Keratinocyte (primary cell): ENCODE measurements at regions not wholly inside any gene's neighbourhood (a gene's known extent, or its start where the extent isn't known, plus 50 kb on each side); places are given as distances from the start of the nearest gene placed in this dataset.
"Not testable (repeated sequence)": the region's sequence is repeated elsewhere in the genome, so short reads cannot be mapped to it uniquely, and the experiment has no call there.

ENCODE experiments used
- DNase-seq: peaks from one replicate; pipeline ENCODE4 v3.0.0-alpha.2; 2011; ENCODE audit warnings: low read depth, missing footprints, low spot score
- FAIRE-seq: peaks from 2 replicates; lab custom pipeline; 2011; peaks lifted over from hg19 to GRCh38; lab: Jason Lieb, UNC
- H2AFZ ChIP-seq: 2 replicates; pipeline ENCODE4 v1.6.0; 2012; ENCODE audit warnings: low read length, control low read depth, inconsistent platforms; ENCODE audit not compliant: control insufficient read depth
- H3K27ac ChIP-seq: 2 replicates; pipeline ENCODE4 v1.5.1; 2011; ENCODE audit warnings: low read length; ENCODE audit not compliant: control insufficient read depth, insufficient read depth
- H3K27me3 ChIP-seq: 3 replicates; pipeline ENCODE4 v1.6.0; 2011; ENCODE audit warnings: low read length; ENCODE audit not compliant: control insufficient read depth, insufficient read depth; ENCODE audit errors: extremely low read depth
- H3K36me3 ChIP-seq, 2 experiments: 2 replicates in 1 of 2; 3 replicates in 1 of 2; pipeline ENCODE4 v1.5.1; 2011; ENCODE audit warnings: low read length in 2 of 2, mild to moderate bottlenecking in 1 of 2; ENCODE audit not compliant: control insufficient read depth in 2 of 2, insufficient read depth in 2 of 2; ENCODE audit errors: extremely low read depth in 1 of 2
- H3K4me1 ChIP-seq: 3 replicates; pipeline ENCODE4 v1.5.1; 2011; ENCODE audit warnings: low read length; ENCODE audit not compliant: control insufficient read depth, insufficient read depth; ENCODE audit errors: extremely low read depth
- H3K4me2 ChIP-seq: 3 replicates; pipeline ENCODE4 v1.6.0; 2011; ENCODE audit warnings: low read depth, low read length; ENCODE audit not compliant: control insufficient read depth, insufficient read depth; ENCODE audit errors: extremely low read depth
- H3K4me3 ChIP-seq, 3 experiments: fragments of 200-600 bp in 1 of 3; sonication (generic) in 1 of 3; 2 replicates in 2 of 3; 3 replicates in 1 of 3; pipeline ENCODE4 v1.5.1; 2011 to 2016; ENCODE audit warnings: low read length in 3 of 3, mild to moderate bottlenecking in 3 of 3, control low read depth in 2 of 3, inconsistent platforms in 1 of 3, low read depth in 1 of 3, mixed read lengths in 1 of 3, mixed run types in 1 of 3, moderate library complexity in 1 of 3; ENCODE audit not compliant: control insufficient read depth in 2 of 3, insufficient read depth in 2 of 3; ENCODE audit errors: extremely low read depth in 1 of 3
- H3K79me2 ChIP-seq: 2 replicates; pipeline ENCODE4 v1.6.0; 2012; ENCODE audit warnings: low read length; ENCODE audit not compliant: control insufficient read depth, insufficient read depth
- H3K9ac ChIP-seq: 3 replicates; pipeline ENCODE4 v1.6.0; 2011; ENCODE audit warnings: low read length; ENCODE audit not compliant: control insufficient read depth, insufficient read depth; ENCODE audit errors: extremely low read depth
- H3K9me1 ChIP-seq: 3 replicates; pipeline ENCODE4 v1.6.0; 2011; ENCODE audit warnings: low read length; ENCODE audit not compliant: control insufficient read depth, insufficient read depth; ENCODE audit errors: extremely low read depth
- H3K9me3 ChIP-seq: 2 replicates; pipeline ENCODE4 v1.5.1; 2012; ENCODE audit warnings: low read depth, low read length; ENCODE audit not compliant: control insufficient read depth
- H4K20me1 ChIP-seq: 3 replicates; pipeline ENCODE4 v1.6.0; 2011; ENCODE audit warnings: low read length; ENCODE audit not compliant: control insufficient read depth, insufficient read depth; ENCODE audit errors: extremely low read depth
- EZH2 ChIP-seq: IDR thresholded peaks from one replicate; pipeline ENCODE4 v1.6.1; 2012; ENCODE audit warnings: inconsistent platforms, mild to moderate bottlenecking, low read length, moderate library complexity
- dilution Hi-C: fragments of 300-500 bp; cut with MboI; formaldehyde crosslinking; loops from one replicate; pipeline ENCODE4 v1.7.0; 2020; ENCODE audit warnings: low sequenced_read_pairs; ENCODE audit not compliant: extremely low pct_ligation_motif_present
- TF ChIP-seq, protein P1 (sequence below), 3 experiments: IDR thresholded peaks in 1 of 3; conservative IDR thresholded peaks in 1 of 3; optimal IDR thresholded peaks in 1 of 3; 2 replicates in 2 of 3; 3 replicates in 1 of 3; pipeline versions ENCODE3 to v1.5.1; 2011; ENCODE audit warnings: low read length in 3 of 3, mild to moderate bottlenecking in 3 of 3, moderate library complexity in 2 of 3, control low read depth in 1 of 3, inconsistent platforms in 1 of 3; ENCODE audit not compliant: insufficient read depth in 2 of 3; ENCODE audit errors: extremely low read depth in 1 of 3

DNA sequence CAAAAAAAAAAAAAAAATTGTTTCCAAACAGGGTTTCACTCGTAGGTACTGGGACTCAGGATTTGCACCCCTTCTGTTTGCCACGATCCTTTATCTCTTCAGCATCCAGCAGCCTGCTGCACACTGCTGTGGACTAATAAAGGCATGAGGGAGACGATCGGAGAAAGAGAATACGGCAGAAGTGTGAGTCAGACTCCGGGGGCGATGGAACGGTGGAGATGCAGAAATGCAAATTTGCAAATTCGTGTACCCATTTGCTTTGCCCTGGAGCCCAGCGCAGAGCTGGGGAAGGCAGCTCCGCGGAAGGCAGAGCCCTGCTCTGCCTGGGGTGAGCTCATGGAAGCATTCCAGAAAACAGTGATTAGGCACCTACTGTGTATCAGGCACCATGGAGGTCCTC is 270.3 kb downstream of the ASMT start:
- Histone ChIP-seq H3K9ac (no peak overlapping the region), H3K4me2 (no peak overlapping the region), H3K4me3 (no peak overlapping the region), H3K9me1 (no peaks in the 10 kb centered on the region), H3K27me3 (no peaks in the 10 kb centered on the region), H2AFZ (no peak overlapping the region), H3K79me2 (no peaks in the 10 kb centered on the region), H4K20me1 (no peaks in the 10 kb centered on the region), H3K9me3 (peaks cover 14% of the 10 kb centered on the region), H3K36me3 (no peaks in the 10 kb centered on the region), H3K4me1 (no peaks in the 10 kb centered on the region), H3K27ac (no peak overlapping the region)
- dilution Hi-C loops: no loop called here
- TF ChIP-seq EZH2: no peak
- TF ChIP-seq, protein P1, sequence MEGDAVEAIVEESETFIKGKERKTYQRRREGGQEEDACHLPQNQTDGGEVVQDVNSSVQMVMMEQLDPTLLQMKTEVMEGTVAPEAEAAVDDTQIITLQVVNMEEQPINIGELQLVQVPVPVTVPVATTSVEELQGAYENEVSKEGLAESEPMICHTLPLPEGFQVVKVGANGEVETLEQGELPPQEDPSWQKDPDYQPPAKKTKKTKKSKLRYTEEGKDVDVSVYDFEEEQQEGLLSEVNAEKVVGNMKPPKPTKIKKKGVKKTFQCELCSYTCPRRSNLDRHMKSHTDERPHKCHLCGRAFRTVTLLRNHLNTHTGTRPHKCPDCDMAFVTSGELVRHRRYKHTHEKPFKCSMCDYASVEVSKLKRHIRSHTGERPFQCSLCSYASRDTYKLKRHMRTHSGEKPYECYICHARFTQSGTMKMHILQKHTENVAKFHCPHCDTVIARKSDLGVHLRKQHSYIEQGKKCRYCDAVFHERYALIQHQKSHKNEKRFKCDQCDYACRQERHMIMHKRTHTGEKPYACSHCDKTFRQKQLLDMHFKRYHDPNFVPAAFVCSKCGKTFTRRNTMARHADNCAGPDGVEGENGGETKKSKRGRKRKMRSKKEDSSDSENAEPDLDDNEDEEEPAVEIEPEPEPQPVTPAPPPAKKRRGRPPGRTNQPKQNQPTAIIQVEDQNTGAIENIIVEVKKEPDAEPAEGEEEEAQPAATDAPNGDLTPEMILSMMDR (optimal IDR thresholded peaks at IDR 0.05 in 1 of 3, IDR thresholded peaks at IDR 0.05 in 1 of 3, conservative IDR thresholded peaks at IDR 0.05 in 1 of 3; ENCODE audit: extremely low read depth in 1 of 3, insufficient read depth in 2 of 3, low read length in 3 of 3): no peak
- FAIRE-seq: no peak
- no peak for DNase-seq

DNA sequence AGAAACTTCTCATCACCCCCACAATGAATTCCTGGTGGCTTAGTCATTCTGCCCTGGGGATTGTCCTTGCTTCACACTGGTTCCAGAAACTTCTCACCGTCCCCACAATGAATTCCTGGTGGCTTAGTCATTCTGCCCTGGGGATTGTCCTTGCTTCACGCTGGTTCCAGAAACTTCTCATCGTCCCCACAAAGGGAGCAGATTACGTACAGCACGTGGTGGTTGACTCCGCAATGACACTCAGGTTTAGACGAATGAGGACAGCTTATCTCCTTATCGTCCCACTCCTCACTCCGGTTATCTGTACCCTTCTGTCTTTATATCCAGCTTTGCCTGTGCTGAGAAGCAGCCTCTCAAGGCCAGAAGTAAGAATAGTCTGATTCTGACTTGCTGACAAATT is 273.4 kb downstream of the ASMT start:
- H3K4me1 ChIP-seq, H3K79me2 ChIP-seq, H3K27ac ChIP-seq, DNase-seq, H3K4me2 ChIP-seq, FAIRE-seq, H3K4me3 ChIP-seq, H3K9me1 ChIP-seq, H4K20me1 ChIP-seq, dilution Hi-C loops, H3K36me3 ChIP-seq, H3K9ac ChIP-seq, H3K27me3 ChIP-seq, H2AFZ ChIP-seq: not testable (repeated sequence)
- H3K9me3 ChIP-seq: peaks cover 14% of the 10 kb centered on the region

DNA sequence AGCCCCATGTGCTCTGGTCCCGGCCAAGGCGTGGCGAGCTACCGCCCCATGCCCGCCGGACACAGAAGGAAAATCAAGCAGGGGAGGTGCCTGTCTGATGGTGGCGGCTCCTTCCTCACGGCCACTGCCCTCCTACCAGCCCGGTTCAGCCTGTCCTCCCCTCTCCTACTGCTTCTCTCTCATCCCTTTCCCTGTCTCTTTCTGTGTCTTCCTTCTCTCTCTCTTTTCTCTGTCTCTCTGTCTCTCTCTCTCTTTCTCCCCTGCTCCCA is 279.1 kb downstream of the ASMT start:
- no peak overlapping the region for H2AFZ ChIP-seq
- no peak overlapping the region for H3K4me2 ChIP-seq
- no peak overlapping the region for H3K9ac ChIP-seq
- no peaks in the 10 kb centered on the region for H3K9me1 ChIP-seq
- FAIRE-seq (no peak), DNase-seq (no peak)
- H3K36me3 ChIP-seq: no peaks in the 10 kb centered on the region
- TF ChIP-seq EZH2: no peak
- TF ChIP-seq, protein P1 (optimal IDR thresholded peaks at IDR 0.05 in 1 of 3, IDR thresholded peaks at IDR 0.05 in 1 of 3, conservative IDR thresholded peaks at IDR 0.05 in 1 of 3; ENCODE audit: extremely low read depth in 1 of 3, insufficient read depth in 2 of 3, low read length in 3 of 3): no peak
- H3K9me3 ChIP-seq: peaks cover 11% of the 10 kb centered on the region
- no peaks in the 10 kb centered on the region for H4K20me1 ChIP-seq
- dilution Hi-C loops: no loop called here
- no peaks in the 10 kb centered on the region for H3K27me3 ChIP-seq
- no peaks in the 10 kb centered on the region for H3K4me1 ChIP-seq
- H3K4me3 ChIP-seq: no peak overlapping the region
- no peaks in the 10 kb centered on the region for H3K79me2 ChIP-seq
- H3K27ac ChIP-seq: no peak overlapping the region
